ENCODE measurements at regions not wholly inside any gene's neighbourhood (a gene's known extent, or its start where the extent isn't known, plus 50 kb on each side); places are given as distances from the start of the nearest gene placed in this dataset.

DNA sequence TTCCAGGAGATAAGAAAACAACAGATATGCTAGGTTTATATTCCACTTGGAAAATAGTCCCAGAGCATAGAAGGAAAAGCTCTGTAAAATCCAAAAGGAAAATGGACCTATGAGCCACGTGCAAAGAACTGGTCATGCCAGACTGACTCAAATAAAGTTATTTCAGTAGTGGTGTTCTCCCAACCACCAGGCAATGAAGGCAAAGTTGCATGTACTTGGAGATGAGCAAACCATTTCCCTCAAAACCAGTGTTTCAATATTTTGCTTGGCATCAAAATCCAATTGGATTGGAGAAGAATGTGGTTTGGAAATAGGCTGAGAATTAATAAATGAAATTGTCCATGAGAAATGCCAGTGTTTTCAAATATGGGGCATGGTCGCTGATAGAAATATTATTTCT is 237.5 kb downstream of the ICOS start:
- TF ChIP-seq POLR2AphosphoS5 (IDR thresholded peaks at IDR 0.05; ENCODE audit: borderline replicate concordance, low read depth, low read length) = no peak
- TF ChIP-seq EZH2 (IDR thresholded peaks at IDR 0.05) = no peak
